NCI-H146 treated with DMSO at 0.1 percent for 48 hours (cell line): ENCODE measurements at regions not wholly inside any gene's neighbourhood (a gene's known extent, or its start where the extent isn't known, plus 50 kb on each side); places are given as distances from the start of the nearest gene placed in this dataset.
"Not testable (repeated sequence)": the region's sequence is repeated elsewhere in the genome, so short reads cannot be mapped to it uniquely, and the experiment has no call there.

Source experiments
- DNase-seq: peaks from one replicate; lab custom pipeline; 2025; ENCODE audit not compliant: unreplicated experiment; lab: John Stamatoyannopoulos, UW

DNA sequence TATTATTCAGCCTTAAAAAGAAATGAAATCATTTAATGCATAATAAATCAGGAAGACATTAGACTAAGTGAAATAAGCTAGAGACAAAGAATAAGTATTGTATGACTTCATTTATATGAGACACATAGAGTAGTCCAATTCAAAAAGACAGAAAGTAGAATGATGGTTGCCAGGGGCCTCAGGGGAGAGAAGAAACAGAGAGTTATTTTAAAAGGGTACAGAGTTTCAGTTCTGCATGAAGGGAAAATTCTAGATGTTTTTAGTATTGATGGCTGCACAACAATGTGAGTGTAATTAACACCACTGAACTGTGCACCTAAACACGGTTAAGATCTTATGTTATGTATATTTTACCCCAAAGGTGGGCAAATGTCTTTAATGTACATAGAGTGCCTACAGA, 1407.9 kb upstream of the MAP3K7 start:
- DNase-seq = no peak

DNA sequence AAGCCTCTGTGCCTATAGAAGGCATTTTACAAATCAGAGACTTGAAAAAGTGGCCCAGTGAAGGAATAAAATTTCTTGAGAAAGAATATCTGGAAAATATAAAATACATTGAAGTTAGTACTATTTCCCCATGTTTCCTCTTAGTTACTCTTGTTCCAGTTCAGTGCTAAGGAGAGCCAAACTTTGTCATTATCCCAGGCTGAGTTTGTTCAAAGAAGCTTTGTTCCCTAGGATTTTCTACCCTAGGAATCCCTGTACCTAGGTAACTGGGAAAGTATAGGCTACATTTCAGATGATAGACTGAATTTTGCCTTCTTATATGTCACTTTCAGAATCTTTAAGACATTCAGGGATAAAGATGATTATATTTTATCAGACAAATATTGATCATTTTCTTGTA, 1395.7 kb upstream of the MAP3K7 start:
- DNase-seq = no peak

DNA sequence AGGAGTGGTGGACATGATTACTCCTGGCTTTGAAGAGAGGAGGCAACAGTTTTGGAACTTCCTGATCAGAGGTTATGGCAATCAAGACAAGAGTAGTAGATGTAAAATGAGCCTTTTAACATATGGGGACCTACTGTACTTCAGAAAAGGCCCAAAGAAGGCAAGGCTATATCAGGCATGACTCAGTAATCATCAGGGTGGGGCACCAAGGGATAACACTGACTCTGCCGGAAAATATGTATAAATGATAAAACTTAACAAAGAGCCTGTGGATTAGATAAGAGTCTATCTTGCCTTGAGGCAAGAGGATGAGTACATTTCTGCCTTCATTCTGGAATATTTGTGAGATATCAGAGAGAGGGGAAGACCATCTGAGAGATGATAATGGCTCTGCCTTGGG, 1389.9 kb upstream of the MAP3K7 start:
- DNase-seq = no peak

DNA sequence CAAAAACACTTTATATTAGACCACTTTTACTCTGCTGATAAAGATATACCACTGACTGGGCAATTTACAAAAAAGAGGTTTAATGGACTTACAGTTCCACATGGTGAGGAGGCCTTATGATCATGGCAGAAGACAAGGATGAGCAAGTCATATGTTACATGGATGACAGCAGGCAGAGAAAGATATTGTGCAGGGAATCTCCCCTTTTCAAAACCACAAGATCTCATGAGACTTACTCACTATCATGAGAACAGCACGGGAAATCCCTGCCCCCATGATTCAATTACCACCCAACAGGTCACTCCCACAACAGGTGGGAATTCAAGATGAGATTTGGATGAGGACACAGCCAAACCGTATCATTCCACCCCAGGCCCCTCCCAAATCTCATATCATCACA, 1383.8 kb upstream of the MAP3K7 start:
- no peak for DNase-seq

DNA sequence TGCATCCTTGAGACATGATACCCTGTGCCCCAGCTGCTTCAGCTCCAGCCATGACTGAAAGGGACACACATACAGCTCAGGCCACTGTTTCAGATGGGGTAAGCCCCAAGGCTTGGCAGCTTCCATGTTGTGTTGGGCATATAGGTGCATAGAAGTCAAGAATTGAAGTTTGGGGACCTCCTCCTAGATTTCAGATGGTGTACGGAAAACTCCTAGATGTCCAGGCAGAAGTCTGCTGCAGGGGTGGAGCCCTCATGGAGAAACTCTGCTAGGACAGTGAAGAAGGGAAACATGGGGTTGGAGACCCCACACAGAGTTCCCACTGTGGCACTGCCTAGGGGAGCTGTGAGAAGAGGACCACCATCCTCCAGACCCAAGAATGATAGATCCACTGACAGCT, 1379.0 kb upstream of the MAP3K7 start:
- no peak for DNase-seq

DNA sequence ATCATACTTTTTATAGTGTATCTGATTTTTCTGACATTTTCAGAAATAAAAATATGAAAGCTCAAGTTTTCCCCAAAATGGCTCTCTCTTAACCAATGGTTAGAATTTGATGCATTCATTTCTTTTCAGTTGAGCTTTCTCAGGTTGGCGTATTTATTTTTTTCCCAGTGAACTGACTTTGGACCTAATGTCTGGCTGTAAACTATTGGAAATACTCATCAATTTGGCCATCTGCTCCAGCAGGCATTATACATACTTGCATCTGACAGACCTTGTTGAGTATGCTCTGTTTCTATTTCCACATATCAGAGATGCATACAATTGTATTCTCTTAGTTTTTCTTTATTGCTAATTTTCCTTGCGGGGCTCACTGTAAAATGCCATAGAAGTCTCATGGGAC, 1374.8 kb upstream of the MAP3K7 start:
- no peak for DNase-seq

- no peak for DNase-seq
Measured at GRCh38 chr6:91961236-91961635, 1374.4 kb upstream of the MAP3K7 start.

- no peak for DNase-seq
Measured at GRCh38 chr6:91941838-91942237, 1355.0 kb upstream of the MAP3K7 start.

- DNase-seq = no peak
Measured at GRCh38 chr6:91940801-91941200, 1353.9 kb upstream of the MAP3K7 start.

- DNase-seq = no peak
Measured at GRCh38 chr6:91926827-91927226, 1340.0 kb upstream of the MAP3K7 start.

GRCh38 chr6:91926361-91926760, 1339.5 kb upstream of the MAP3K7 start:
- no peak for DNase-seq

- DNase-seq = no peak
Measured at GRCh38 chr6:91911945-91912344, 1325.1 kb upstream of the MAP3K7 start.

GRCh38 chr6:91904586-91905164, 1317.8 kb upstream of the MAP3K7 start:
- no peak for DNase-seq

- no peak for DNase-seq
Measured at GRCh38 chr6:91895599-91896285, 1308.9 kb upstream of the MAP3K7 start.

- no peak for DNase-seq
Measured at GRCh38 chr6:91886183-91886795, 1299.4 kb upstream of the MAP3K7 start.

GRCh38 chr6:91881791-91882190, 1294.9 kb upstream of the MAP3K7 start:
- DNase-seq = not testable (repeated sequence)

GRCh38 chr6:91879386-91879995, 1292.6 kb upstream of the MAP3K7 start:
- no peak for DNase-seq

DNA sequence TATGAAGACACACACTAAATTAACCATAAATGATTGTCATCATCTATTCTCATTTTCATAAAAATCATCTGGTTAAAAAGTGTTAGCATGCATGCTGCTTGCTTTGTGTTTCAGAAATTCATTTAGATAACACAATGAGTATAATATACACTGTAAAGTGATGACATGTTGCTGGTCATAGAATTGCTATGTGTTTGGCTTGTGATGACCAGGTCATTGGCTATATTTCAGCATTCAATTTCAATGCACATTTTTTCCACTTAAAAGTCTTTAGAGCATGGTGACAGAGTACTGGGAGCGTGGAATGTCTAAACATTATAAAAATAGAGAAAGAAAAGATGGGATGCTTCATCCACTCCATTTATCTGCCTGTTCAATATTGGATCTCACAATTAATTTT, 1291.1 kb upstream of the MAP3K7 start:
- no peak for DNase-seq

DNA sequence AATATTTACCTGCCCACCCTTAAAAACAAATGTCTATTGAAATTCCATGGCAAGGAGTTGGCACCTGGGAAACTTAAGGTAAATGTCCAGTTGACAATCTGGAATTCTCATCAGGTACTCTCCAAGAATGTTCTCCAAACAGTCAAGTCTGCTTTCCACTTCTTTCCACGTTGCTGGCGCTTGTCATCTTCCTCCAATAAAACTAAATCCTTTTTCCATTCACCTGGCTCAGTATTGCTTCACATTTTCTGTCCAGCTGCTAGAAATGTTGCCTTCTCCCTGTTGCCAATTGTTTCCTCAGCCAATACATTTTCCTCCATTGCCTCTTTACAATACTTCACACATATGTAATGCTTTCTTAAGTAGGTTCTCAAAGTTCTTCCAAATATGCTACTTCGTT, 1288.1 kb upstream of the MAP3K7 start:
- no peak for DNase-seq

DNA sequence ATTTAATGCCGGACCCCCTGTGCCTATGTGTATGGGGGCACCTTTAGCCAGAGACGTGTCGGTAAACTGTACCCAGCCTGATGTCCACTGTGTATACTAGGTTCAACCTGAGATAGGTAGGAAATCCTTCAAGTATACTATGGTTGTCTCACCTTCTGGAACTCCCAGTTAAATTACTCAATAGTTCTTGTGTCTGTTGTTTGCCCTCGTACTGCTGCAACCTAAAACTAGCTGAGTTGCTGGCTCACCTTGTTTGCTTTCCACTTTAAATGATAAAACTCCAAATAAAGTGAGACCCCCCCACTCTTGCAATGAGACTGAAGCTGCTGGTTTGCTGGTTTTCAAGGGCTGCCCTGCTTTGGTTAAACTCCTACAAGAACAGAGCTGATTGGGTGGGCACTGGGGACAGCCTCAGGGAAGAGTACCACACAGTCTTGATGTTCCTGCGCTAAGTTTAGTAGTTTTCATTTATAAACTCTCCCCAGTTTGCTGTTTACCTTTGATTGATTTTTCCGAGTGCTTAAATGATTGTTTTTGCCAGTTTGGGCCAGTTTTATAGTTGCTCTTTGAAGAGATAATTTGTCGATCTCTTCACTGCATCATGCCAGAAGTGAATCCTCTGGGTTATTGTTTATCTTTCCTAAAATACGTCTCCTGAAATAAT, 1281.8 kb upstream of the MAP3K7 start:
- DNase-seq = no peak

- no peak for DNase-seq
Measured at GRCh38 chr6:91865889-91866288, 1279.0 kb upstream of the MAP3K7 start.

DNA sequence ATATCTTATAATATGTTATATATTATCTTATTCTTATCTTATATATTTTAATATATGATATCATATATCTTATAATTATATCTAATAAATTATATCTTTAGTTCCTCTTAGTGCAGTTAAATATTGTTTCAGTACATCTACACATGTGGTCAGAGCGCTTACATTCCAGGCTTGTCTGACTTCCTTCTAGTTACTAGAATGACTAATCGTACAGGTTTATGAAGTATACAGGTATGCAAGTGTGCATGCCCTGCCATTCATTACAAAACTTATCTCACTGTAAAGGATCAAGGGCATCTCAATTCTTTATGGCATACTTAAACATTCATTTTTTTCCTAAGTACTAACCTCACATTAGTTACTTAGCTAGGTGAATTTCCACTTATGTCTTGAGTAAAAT, 1278.0 kb upstream of the MAP3K7 start:
- DNase-seq = no peak
